CD14-positive monocyte (primary cell): ENCODE measurements at regions not wholly inside any gene's neighbourhood (a gene's known extent, or its start where the extent isn't known, plus 50 kb on each side); places are given as distances from the start of the nearest gene placed in this dataset.

Experiments used
- DNase-seq, 3 donors: peaks; one replicate each; pipeline ENCODE4 v3.0.0-alpha.2; 2011 to 2022
- H2AFZ ChIP-seq: 2 replicates; pipeline ENCODE4 v1.6.0; 2012; ENCODE audit warnings: mild to moderate bottlenecking, low read depth, low read length, inconsistent platforms; ENCODE audit not compliant: insufficient read depth, poor library complexity, severe bottlenecking
- H3K27ac ChIP-seq, 2 donors: 1 replicate in 1 of 2; 2 replicates in 1 of 2; pipeline ENCODE4 v1.5.1; 2012 to 2013; ENCODE audit warnings: low read length in 2 of 2, control low read depth in 1 of 2, inconsistent platforms in 1 of 2, low read depth in 1 of 2, mild to moderate bottlenecking in 1 of 2
- H3K27me3 ChIP-seq, 2 donors: one replicate each; pipeline versions ENCODE4 v1.6.0 to v1.6.1; 2011 to 2013; ENCODE audit warnings: low read length in 2 of 2; ENCODE audit not compliant: control insufficient read depth in 2 of 2, insufficient read depth in 2 of 2
- H3K36me3 ChIP-seq, 2 donors: replicated peaks in 1 of 2; 1 replicate in 1 of 2; 2 replicates in 1 of 2; pipeline versions ENCODE4 v1.5.1 to v1.6.1; 2012 to 2013; ENCODE audit warnings: low read length in 2 of 2, control low read depth in 1 of 2, inconsistent platforms in 1 of 2, mild to moderate bottlenecking in 1 of 2; ENCODE audit not compliant: insufficient read depth in 2 of 2, control insufficient read depth in 1 of 2
- H3K4me1 ChIP-seq, 2 donors: 1 replicate in 1 of 2; 2 replicates in 1 of 2; pipeline versions ENCODE4 v1.5.1 to v1.6.1; 2012 to 2013; ENCODE audit warnings: low read length in 2 of 2, control low read depth in 1 of 2, inconsistent platforms in 1 of 2, mild to moderate bottlenecking in 1 of 2, moderate library complexity in 1 of 2; ENCODE audit not compliant: insufficient read depth in 2 of 2, control insufficient read depth in 1 of 2
- H3K4me2 ChIP-seq: replicated peaks from 2 replicates; pipeline ENCODE3; 2012; ENCODE audit warnings: low read length, moderate library complexity, mild to moderate bottlenecking; ENCODE audit not compliant: poor library complexity, severe bottlenecking; ENCODE audit errors: extremely low read depth
- H3K4me3 ChIP-seq, 3 experiments: fragments of 200-600 bp in 1 of 3; sonication (generic) in 1 of 3; replicated peaks in 1 of 3; 1 replicate in 2 of 3; 2 replicates in 1 of 3; pipeline ENCODE4 v1.5.1; 2011 to 2013; ENCODE audit warnings: low read length in 3 of 3, mild to moderate bottlenecking in 3 of 3, control low read depth in 2 of 3, low read depth in 2 of 3, inconsistent platforms in 1 of 3, moderate library complexity in 1 of 3
- H3K79me2 ChIP-seq: 2 replicates; pipeline ENCODE4 v1.6.0; 2012; ENCODE audit warnings: mild to moderate bottlenecking, control low read depth, inconsistent platforms, low read length, moderate library complexity; ENCODE audit not compliant: insufficient read depth
- H3K9ac ChIP-seq: 2 replicates; pipeline ENCODE4 v1.6.0; 2017; ENCODE audit warnings: low read length, mild to moderate bottlenecking; ENCODE audit not compliant: insufficient read depth, poor library complexity, severe bottlenecking
- H3K9me3 ChIP-seq, 2 donors: replicated peaks in 1 of 2; 1 replicate in 1 of 2; 2 replicates in 1 of 2; pipeline versions ENCODE4 v1.5.1 to v1.6.1; 2012 to 2013; ENCODE audit warnings: low read length in 2 of 2, control low read depth in 1 of 2; ENCODE audit not compliant: control insufficient read depth in 1 of 2, insufficient read depth in 1 of 2
- H4K20me1 ChIP-seq: 2 replicates; pipeline ENCODE4 v1.6.0; 2012; ENCODE audit warnings: mild to moderate bottlenecking, low read length, control low read depth, moderate library complexity; ENCODE audit not compliant: insufficient read depth
- H3K27ac Mint-ChIP-seq, 7 donors: one replicate each; pipeline ENCODE4 v1.8.0; 2020; ENCODE audit warnings: mild to moderate bottlenecking in 7 of 7, mixed read lengths in 7 of 7, moderate library complexity in 6 of 7, inconsistent platforms in 2 of 7
- H3K27me3 Mint-ChIP-seq, 3 donors: one replicate each; pipeline ENCODE4 v1.8.0; 2021 to 2022; ENCODE audit warnings: low read depth in 3 of 3, mild to moderate bottlenecking in 3 of 3, mixed read lengths in 3 of 3, moderate library complexity in 3 of 3, inconsistent platforms in 1 of 3
- H3K36me3 Mint-ChIP-seq, 2 donors: one replicate each; pipeline ENCODE4 v1.8.0; 2020; ENCODE audit warnings: mixed read lengths in 2 of 2, inconsistent platforms in 1 of 2, mild to moderate bottlenecking in 1 of 2
- H3K4me1 Mint-ChIP-seq: one replicate; pipeline ENCODE4 v1.8.0; 2020; ENCODE audit warnings: mild to moderate bottlenecking, mixed read lengths
- H3K4me3 Mint-ChIP-seq, 2 donors: one replicate each; pipeline ENCODE4 v1.8.0; 2020; ENCODE audit warnings: mild to moderate bottlenecking in 2 of 2, mixed read lengths in 2 of 2, moderate library complexity in 1 of 2
- H3K9me3 Mint-ChIP-seq, 7 donors: one replicate each; pipeline ENCODE4 v1.8.0; 2020 to 2022; ENCODE audit warnings: mixed read lengths in 7 of 7, mild to moderate bottlenecking in 6 of 7, moderate library complexity in 6 of 7, inconsistent platforms in 2 of 7
- CTCF ChIP-seq: fragments of 200-600 bp; IDR thresholded peaks from one replicate; pipeline ENCODE4 v1.8.0; 2022; ENCODE audit warnings: antibody characterized with exemption, mild to moderate bottlenecking
- WGBS: methylation state at CpG from one replicate; pipeline ENCODE4 v1.1.5; 2013; ENCODE audit warnings: missing lambda C conversion rate; ENCODE audit not compliant: insufficient coverage; 5-methylcytosine and 5-hydroxymethylcytosine counted together
- intact Hi-C, 2 donors: fragments of 100-400 bp; cut with micrococcal nuclease; formaldehyde crosslinking; loops; one replicate each; pipeline versions ENCODE4 v1.15.0 to v1.15.1; 2023

GRCh38 chr10:88058750-88059149, 195.3 kb downstream of the PTEN start:
- Histone ChIP-seq H3K4me2 (no peak overlapping the region), H3K79me2 (no peaks in the 10 kb centered on the region), H2AFZ (no peak overlapping the region), H3K9me3 (no peaks in the 10 kb centered on the region), H4K20me1 (no peaks in the 10 kb centered on the region), H3K27ac (no peak overlapping the region), H3K4me1 (peaks cover 37 to 38% of the 10 kb centered on the region in 2 donors), H3K36me3 (no peaks in the 10 kb centered on the region), H3K27me3 (no peaks in the 10 kb centered on the region), H3K9ac (no peak overlapping the region), H3K4me3 (no peak overlapping the region)
- TF ChIP-seq CTCF: no peak
- H3K27ac Mint-ChIP-seq: no peak overlapping the region
- H3K9me3 Mint-ChIP-seq: no peaks in the 10 kb centered on the region
- peaks cover 0 to 5% of the 10 kb centered on the region in 2 donors for H3K36me3 Mint-ChIP-seq
- peaks cover 36% of the 10 kb centered on the region for H3K4me1 Mint-ChIP-seq
- intact Hi-C loops: no loop called here
- peaks cover 0 to 5% (median 1%) of the 10 kb centered on the region in 3 donors for H3K27me3 Mint-ChIP-seq
- DNase-seq: no peak
- no peak overlapping the region for H3K4me3 Mint-ChIP-seq
- 100% methylated on average over 3 of the region's 4 CpGs for WGBS

- 54% methylated on average over 3 of the region's 4 CpGs for WGBS
- peaks cover 0 to 5% of the 10 kb centered on the region in 2 donors for H3K36me3 Mint-ChIP-seq
- Histone ChIP-seq H3K4me3 (no peak overlapping the region), H3K36me3 (no peaks in the 10 kb centered on the region), H4K20me1 (no peaks in the 10 kb centered on the region), H3K27me3 (no peaks in the 10 kb centered on the region), H3K27ac (no peak overlapping the region), H3K79me2 (no peaks in the 10 kb centered on the region), H3K9ac (no peak overlapping the region), H3K4me1 (peaks cover 42 to 43% of the 10 kb centered on the region in 2 donors), H3K4me2 (no peak overlapping the region), H2AFZ (no peak overlapping the region), H3K9me3 (no peaks in the 10 kb centered on the region)
- no peak overlapping the region for H3K27ac Mint-ChIP-seq
- H3K9me3 Mint-ChIP-seq: no peaks in the 10 kb centered on the region
- intact Hi-C loops: no loop called here
- peaks cover 0 to 5% (median 0%) of the 10 kb centered on the region in 3 donors for H3K27me3 Mint-ChIP-seq
- no peak for DNase-seq
- no peak for TF ChIP-seq CTCF
- peaks cover 40% of the 10 kb centered on the region for H3K4me1 Mint-ChIP-seq
- no peak overlapping the region for H3K4me3 Mint-ChIP-seq
Observed at GRCh38 chr10:88059190-88059589, 195.8 kb downstream of the PTEN start.
